ENCODE measurements at regions not wholly inside any gene's neighbourhood (a gene's known extent, or its start where the extent isn't known, plus 50 kb on each side); places are given as distances from the start of the nearest gene placed in this dataset.
A peak's percentile ranks its signal among the peaks of the same experiment; 100 is the strongest.
"Not testable (repeated sequence)": the region's sequence is repeated elsewhere in the genome, so short reads cannot be mapped to it uniquely, and the experiment has no call there.

DNA sequence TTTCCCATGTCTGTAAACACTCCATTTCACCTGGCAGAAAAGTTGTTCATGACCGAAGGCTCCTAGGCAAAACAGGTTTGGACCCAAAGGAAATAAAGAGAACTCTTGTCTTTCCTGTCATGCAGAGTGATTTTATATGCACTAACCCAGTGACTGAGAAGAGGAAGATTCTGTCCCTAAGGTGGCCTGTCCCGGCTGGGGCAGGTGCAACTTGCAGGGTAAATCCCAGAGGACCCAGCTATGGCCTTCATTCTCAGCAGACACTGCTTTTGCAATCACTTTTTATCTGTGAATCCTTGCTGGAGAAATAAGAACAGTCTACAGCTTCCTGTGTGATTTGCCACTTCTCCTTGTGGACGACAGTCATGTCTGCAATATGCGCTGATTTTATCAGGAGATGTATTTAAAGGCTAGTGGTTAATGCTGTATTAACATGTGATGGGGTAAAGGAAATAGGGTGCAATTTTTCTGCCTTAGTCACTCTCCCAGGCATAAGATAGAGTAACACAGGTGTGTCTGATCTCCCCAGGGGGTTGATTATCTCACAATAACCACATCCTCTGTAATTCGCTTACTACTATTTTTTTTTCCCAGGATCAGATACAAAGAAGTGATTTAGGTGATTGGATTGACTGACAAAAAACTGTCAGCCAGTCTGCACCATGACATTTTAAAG lies 696.8 kb upstream of the SOX9 start:
- DNase-seq, result peak; percentile 89

- DNase-seq, result no peak
Observed at GRCh38 chr17:71427801-71428200, 693.0 kb upstream of the SOX9 start.

DNA sequence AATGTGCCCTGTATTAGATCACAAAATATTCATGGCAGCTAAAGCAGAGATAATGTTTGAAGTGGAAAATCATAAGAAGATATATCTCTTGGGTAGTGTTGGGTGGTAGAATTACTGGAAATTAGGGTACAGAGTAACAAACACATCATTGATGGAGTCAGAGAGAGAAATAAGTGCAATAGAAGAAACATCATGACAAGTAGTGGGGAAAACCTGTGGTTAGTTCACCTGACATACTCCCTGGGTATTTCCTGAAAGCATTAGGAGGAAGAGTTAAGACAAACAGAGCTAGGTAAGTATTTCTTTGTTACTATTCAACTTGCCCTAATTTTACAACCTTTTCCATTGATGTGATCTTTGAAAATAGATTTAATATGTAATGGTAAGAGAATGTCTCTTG lies 691.9 kb upstream of the SOX9 start:
- no peak for DNase-seq

DNA sequence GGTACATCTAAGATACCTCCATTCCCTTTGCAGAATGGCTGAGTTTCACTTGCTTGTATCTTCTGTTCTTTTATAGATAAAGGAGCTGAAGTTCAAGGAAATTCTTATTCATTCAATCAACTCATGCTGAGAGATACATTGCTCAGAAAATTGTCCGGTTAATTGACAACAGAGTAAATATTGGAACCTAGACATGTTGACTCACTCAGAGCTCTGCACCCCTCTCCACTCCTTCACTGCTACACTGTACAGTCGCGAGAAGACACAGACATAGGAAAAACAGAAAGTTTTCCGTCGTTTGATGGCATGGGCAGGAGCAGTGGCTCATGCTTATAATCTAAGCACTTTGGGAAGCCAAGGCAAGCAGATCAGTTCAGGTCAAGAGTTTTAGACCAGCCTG lies 690.5 kb upstream of the SOX9 start:
- no peak for DNase-seq

GRCh38 chr17:71431146-71431545 lies 689.7 kb upstream of the SOX9 start:
- no peak for DNase-seq

- no peak for DNase-seq
Observed at GRCh38 chr17:71432378-71433315, 688.2 kb upstream of the SOX9 start.

GRCh38 chr17:71434716-71435115 lies 686.1 kb upstream of the SOX9 start:
- no peak for DNase-seq

GRCh38 chr17:71436479-71436878 lies 684.3 kb upstream of the SOX9 start:
- no peak for DNase-seq

- DNase-seq, result no peak
Observed at GRCh38 chr17:71437166-71437565, 683.7 kb upstream of the SOX9 start.

DNA sequence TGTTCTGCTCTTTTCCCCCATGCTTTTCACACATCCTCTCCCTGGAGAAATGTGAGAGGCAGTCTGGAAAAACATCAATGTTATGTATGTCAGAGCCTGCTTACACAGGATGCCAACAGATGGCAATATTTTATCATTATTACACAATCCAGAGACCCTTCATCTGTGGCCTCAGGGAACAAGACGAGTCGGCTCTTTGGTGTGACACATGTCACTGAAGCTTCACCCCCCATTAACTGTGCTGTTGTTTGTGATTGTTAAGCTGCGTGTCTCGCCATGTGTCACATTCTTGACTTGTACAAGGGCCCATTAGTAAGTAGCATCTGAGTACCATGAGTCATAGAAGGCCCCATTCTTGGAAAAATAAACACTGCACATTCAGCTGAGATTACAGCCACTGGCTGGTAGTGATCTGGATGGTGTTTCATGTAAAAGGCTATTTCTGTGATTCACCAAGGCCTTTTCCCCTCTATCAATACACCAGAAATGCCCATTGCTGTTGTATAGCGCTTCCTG lies 682.1 kb upstream of the SOX9 start:
- DNase-seq, result peak; percentile 43

GRCh38 chr17:71440513-71440912 lies 680.3 kb upstream of the SOX9 start:
- DNase-seq, result no peak

- no peak for DNase-seq
Observed at GRCh38 chr17:71441098-71441497, 679.7 kb upstream of the SOX9 start.

- DNase-seq, result no peak
Observed at GRCh38 chr17:71444078-71444477, 676.7 kb upstream of the SOX9 start.

DNA sequence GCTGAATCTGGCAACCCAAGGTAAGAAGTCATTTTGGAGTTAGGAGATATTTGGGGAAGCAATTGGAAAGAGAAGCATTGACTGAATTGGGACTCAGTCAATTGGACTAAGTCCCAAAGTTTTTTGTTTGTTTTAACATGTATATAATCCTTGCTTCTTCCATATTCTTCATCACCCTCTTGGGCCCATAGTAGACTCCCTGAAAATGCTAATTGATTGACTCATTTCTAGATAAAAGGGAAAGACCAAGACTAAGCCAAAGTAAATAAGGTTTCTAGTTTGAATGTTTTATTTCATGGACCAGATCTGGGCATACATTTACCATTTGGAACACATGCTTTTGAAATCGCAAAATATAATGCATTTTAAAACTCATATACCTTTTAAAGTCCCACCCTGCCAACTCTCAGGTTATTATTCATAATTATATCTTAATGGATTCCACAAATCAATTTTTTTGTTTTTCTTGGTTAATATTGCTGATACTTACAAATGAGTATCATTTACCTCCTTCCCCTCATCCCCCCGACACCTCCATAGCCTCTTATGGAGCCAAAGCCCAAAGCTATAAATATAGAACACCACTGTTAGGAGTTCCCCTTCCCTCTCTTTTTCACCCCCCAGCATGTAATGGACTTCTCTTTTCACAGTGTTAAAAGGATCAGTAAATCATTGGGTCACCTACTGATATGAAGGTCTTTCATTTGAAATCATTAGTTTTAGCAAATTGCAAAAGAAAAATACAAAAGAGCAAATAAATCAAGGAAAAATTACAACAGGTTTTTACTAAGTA lies 674.0 kb upstream of the SOX9 start:
- no peak for DNase-seq

DNA sequence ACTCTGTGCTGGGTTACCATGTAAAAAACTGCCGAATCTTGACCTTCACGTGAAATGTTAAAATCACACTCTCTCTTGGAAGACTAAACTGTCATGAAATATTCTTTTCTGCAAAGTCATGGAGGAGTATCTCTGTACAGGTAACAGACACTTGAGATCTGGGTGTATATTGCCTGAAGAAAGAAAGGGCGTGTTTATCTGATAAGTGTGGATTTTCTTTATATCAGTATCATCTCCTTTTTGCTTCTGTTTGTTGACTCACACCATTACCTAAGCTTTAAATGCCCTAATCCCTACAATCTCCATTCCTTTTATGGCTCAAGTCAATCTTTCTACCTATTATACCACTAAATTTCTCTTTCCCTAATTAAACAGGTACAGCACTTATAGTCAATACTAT lies 673.2 kb upstream of the SOX9 start:
- DNase-seq, result no peak

DNA sequence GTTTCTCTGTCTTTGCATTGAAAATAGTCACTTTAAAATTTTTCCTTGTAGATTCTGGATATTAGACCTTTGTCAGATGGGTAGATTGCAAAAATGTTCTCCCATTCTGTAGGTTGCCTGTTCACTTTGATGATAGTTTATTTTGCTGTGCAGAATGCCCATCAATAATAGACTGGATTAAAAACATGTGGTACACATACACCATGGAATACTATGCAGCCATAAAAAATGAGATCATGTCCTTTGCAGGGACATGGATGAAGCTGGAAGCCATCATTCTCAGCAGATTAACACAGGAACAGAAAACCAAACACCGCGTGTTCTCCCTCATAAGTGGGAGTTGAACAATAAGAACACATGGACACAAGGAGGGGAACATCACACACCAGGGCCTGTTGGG lies 670.2 kb upstream of the SOX9 start:
- DNase-seq, result not testable (repeated sequence)

DNA sequence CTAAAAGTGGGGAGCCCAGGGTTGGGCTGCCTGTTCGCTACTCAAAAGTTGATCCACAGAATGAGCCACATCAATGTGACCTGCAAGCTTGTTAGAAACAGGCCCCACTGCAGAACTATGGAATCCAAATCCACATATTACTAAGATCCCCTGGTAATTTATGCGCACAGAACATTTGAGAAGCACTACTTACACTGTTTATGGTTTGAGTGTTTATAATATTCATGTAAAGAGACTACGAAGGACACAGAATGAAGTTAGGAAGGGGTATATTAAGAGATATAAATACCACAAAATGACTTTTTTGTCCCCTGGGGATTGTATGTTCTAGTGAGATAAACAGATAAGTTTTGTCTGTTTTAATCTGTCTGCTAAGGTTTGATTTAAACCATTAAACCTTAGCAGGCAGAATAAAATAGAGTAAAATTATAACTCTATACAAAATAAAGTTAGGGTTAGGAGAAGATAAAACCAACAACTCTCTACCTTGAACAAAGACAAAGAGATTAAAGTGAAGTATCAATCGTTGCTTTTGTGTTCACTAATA lies 666.9 kb upstream of the SOX9 start:
- no peak for DNase-seq

- DNase-seq, result no peak
Observed at GRCh38 chr17:71455219-71455618, 665.6 kb upstream of the SOX9 start.

DNA sequence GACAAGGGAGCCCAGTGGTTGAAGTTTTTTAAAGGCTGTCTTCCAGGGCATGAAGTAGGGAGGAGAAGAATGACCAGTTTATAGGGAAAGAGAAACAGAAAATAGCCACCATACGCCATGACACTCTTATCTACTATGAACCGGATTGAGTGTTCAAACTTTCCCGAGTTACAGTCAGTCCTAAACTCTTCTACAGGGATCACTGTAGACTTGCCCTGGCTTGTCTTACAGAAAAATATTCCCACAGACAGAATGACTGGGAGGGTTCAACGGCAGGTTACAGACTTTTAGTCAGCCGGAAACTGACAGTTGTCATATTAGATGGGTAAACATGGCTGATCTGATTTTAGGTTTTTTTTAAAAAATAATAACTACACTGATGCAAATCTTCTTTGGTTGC lies 662.5 kb upstream of the SOX9 start:
- no peak for DNase-seq

GRCh38 chr17:71460943-71461342 lies 659.9 kb upstream of the SOX9 start:
- no peak for DNase-seq

GRCh38 chr17:71461498-71462169 lies 659.2 kb upstream of the SOX9 start:
- no peak for DNase-seq

DNA sequence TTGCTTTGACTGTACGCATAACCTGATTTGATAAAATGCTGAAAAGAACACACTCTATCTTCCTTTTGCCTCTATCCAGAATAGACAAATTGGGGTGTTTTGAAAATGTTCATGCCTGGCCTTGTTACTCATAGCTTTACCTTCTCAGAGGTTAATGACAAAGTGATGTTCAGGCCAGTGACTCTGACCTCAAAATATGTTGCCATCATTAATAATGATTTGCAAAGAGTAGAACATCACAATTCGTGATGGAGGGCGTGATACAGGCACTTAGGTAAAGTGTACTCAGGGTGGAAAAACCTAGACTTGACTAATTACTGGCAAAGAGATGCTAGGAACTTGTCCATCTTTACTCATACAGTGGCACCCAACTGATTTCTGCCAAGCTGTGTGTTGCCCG lies 656.6 kb upstream of the SOX9 start:
- DNase-seq, result no peak

Measured in NCI-H2227 treated with DMSO at 0.1 percent for 48 hours (cell line).